Stomach (tissue), 4 donors: ENCODE measurements at regions not wholly inside any gene's neighbourhood (a gene's known extent, or its start where the extent isn't known, plus 50 kb on each side); places are given as distances from the start of the nearest gene placed in this dataset.

ENCODE experiments used
- CTCF ChIP-seq, 7 experiments: fragments of 450-650 bp in 4 of 7; fragments of 200-600 bp in 3 of 7; sonication (generic) in 3 of 7; IDR thresholded peaks; one replicate each; pipeline ENCODE4 v1.5.1; 2016 to 2019; ENCODE audit warnings: antibody characterized with exemption in 7 of 7, control low read depth in 2 of 7, mild to moderate bottlenecking in 1 of 7
- POLR2AphosphoS5 ChIP-seq, 3 donors: sonication (generic); formaldehyde crosslinking; IDR thresholded peaks; one replicate each; pipeline ENCODE4 v1.6.1; 2016; ENCODE audit warnings: antibody characterized with exemption in 3 of 3

DNA sequence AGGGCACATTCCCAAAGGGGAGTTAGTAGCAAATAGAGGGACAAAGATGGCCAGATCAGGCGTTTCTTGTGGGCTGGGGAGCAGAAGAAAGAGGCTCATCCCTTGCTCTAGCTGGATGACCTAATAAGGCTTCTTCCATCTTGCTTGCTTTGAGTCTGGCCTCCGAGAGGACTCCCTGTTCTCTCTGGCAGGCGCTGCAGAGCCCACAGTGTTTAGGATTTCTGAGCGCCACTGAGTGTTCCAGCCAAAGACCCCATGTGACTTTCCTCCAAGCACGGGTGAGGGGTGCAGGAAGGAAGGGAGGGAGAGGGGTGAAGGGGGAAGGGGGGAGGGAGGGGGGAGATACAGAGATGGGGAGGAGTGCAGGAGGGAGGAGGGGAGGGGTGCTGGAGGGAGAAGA lies 203.8 kb upstream of the SVIL start:
- TF ChIP-seq CTCF (IDR thresholded peaks at IDR 0.05) (no peak), POLR2AphosphoS5 (IDR thresholded peaks at IDR 0.05) (peak in 1 of 3 donors; percentile 95)
